NB4 (cell line): ENCODE measurements at regions not wholly inside any gene's neighbourhood (a gene's known extent, or its start where the extent isn't known, plus 50 kb on each side); places are given as distances from the start of the nearest gene placed in this dataset.

ENCODE experiments used
- POLR2A ChIP-seq: IDR thresholded peaks from 2 replicates; pipeline ENCODE4 v1.6.1; 2011; ENCODE audit warnings: mild to moderate bottlenecking; ENCODE audit not compliant: insufficient read length; ENCODE audit errors: extremely low read depth
- TF ChIP-seq, protein P1 (sequence below): IDR thresholded peaks from one replicate; pipeline ENCODE4 v1.5.1; 2012; ENCODE audit warnings: low read depth, low read length

DNA sequence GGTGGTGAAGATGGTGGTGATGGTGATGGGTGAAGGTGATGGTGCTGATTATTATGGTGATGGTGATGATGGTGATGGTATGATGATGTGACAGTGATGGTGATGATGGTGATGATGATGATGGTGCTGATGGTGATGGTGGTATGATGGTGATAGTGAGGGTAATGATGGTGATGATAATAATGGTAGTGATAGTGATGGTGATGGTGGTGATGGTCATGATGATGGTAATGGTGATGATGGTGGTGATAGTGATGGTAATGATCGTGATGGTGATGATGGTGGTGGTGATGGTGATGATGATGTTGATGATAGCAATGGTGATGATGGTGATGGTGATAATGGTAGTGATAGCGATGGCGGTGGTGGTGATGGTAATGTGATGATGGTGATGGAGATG, 197.9 kb upstream of the ALG10B start:
- no peak for TF ChIP-seq POLR2A
- TF ChIP-seq, protein P1, sequence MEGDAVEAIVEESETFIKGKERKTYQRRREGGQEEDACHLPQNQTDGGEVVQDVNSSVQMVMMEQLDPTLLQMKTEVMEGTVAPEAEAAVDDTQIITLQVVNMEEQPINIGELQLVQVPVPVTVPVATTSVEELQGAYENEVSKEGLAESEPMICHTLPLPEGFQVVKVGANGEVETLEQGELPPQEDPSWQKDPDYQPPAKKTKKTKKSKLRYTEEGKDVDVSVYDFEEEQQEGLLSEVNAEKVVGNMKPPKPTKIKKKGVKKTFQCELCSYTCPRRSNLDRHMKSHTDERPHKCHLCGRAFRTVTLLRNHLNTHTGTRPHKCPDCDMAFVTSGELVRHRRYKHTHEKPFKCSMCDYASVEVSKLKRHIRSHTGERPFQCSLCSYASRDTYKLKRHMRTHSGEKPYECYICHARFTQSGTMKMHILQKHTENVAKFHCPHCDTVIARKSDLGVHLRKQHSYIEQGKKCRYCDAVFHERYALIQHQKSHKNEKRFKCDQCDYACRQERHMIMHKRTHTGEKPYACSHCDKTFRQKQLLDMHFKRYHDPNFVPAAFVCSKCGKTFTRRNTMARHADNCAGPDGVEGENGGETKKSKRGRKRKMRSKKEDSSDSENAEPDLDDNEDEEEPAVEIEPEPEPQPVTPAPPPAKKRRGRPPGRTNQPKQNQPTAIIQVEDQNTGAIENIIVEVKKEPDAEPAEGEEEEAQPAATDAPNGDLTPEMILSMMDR = no peak
